HepG2 (cell line): ENCODE measurements at regions not wholly inside any gene's neighbourhood (a gene's known extent, or its start where the extent isn't known, plus 50 kb on each side); places are given as distances from the start of the nearest gene placed in this dataset.

Source experiments
- NAIF1 ChIP-seq: sonication (generic); formaldehyde crosslinking; IDR thresholded peaks from 2 replicates; pipeline ENCODE4 v1.5.0; 2020; ENCODE audit warnings: mild to moderate bottlenecking, missing genetic modification reagents, borderline replicate concordance
- NFYC ChIP-seq: IDR thresholded peaks from 2 replicates; pipeline ENCODE4 v1.6.1; 2016; ENCODE audit warnings: missing genetic modification reagents, missing compliant biosample characterization
- PAXIP1 ChIP-seq: sonication (generic); formaldehyde crosslinking; conservative IDR thresholded peaks from 2 replicates; pipeline ENCODE4 v1.4.0; 2020; ENCODE audit warnings: mild to moderate bottlenecking, missing genetic modification reagents, moderate library complexity
- SRY ChIP-seq: sonication (generic); formaldehyde crosslinking; IDR thresholded peaks from 2 replicates; pipeline ENCODE4 v1.8.0; 2022; ENCODE audit warnings: mild to moderate bottlenecking, missing genetic modification reagents
- ZHX2 ChIP-seq, 2 experiments: sonication (generic) in 1 of 2; formaldehyde crosslinking in 1 of 2; IDR thresholded peaks; 2 replicates each; pipeline versions ENCODE4 v1.6.1 to v1.9.0; 2014 to 2022; ENCODE audit warnings: antibody characterized with exemption in 1 of 2, borderline replicate concordance in 1 of 2, inconsistent platforms in 1 of 2, low read depth in 1 of 2, missing genetic modification reagents in 1 of 2

- TF ChIP-seq ZHX2 (IDR thresholded peaks at IDR 0.05; ENCODE audit: low read depth) = no peak
- no peak for TF ChIP-seq ZHX2 (CRISPR knock-in tag; IDR thresholded peaks at IDR 0.05; ENCODE audit: borderline replicate concordance)
- no peak for TF ChIP-seq PAXIP1 (CRISPR knock-in tag)
- no peak for TF ChIP-seq NAIF1
- TF ChIP-seq SRY (CRISPR knock-in tag) = no peak
- TF ChIP-seq NFYC (CRISPR knock-in tag) = no peak
Measured at GRCh38 chr16:77090062-77090461, 100.9 kb upstream of the MON1B start (continued).
